Fibroblast of lung (primary cell): ENCODE measurements at regions not wholly inside any gene's neighbourhood (a gene's known extent, or its start where the extent isn't known, plus 50 kb on each side); places are given as distances from the start of the nearest gene placed in this dataset.

ENCODE experiments used
- DNase-seq, 2 donors: peaks; one replicate each; pipeline versions ENCODE4 v3.0.0 to v3.0.0-alpha.2; 2010; ENCODE audit warnings: low read depth in 2 of 2
- H2AFZ ChIP-seq: 2 replicates; pipeline ENCODE4 v1.5.1; 2012; ENCODE audit warnings: low read length, control low read depth, inconsistent platforms
- H3K27ac ChIP-seq: 2 replicates; pipeline ENCODE4 v1.5.1; 2011; ENCODE audit warnings: low read length, control low read depth; ENCODE audit not compliant: insufficient read depth
- H3K27me3 ChIP-seq: 2 replicates; pipeline ENCODE4 v1.5.1; 2011; ENCODE audit warnings: mild to moderate bottlenecking, low read length; ENCODE audit not compliant: control insufficient read depth, insufficient read depth
- H3K36me3 ChIP-seq: 2 replicates; pipeline ENCODE4 v1.5.1; 2011; ENCODE audit warnings: low read length; ENCODE audit not compliant: control insufficient read depth, insufficient read depth
- H3K4me1 ChIP-seq: 2 replicates; pipeline ENCODE4 v1.5.1; 2011; ENCODE audit warnings: low read length; ENCODE audit not compliant: control insufficient read depth, insufficient read depth; ENCODE audit errors: extremely low read depth
- H3K4me2 ChIP-seq: 2 replicates; pipeline ENCODE4 v1.5.1; 2011; ENCODE audit warnings: low read length, control low read depth; ENCODE audit not compliant: insufficient read depth; ENCODE audit errors: extremely low read depth
- H3K4me3 ChIP-seq, 4 experiments: fragments of 200-600 bp in 1 of 4; sonication (generic) in 1 of 4; replicated peaks in 1 of 4; 2 replicates each; pipeline ENCODE4 v1.5.1; 2011 to 2016; ENCODE audit warnings: low read length in 4 of 4, low read depth in 3 of 4, mild to moderate bottlenecking in 3 of 4, control low read depth in 2 of 4, inconsistent platforms in 1 of 4, mixed read lengths in 1 of 4; ENCODE audit not compliant: insufficient read depth in 1 of 4; ENCODE audit errors: control extremely low read depth in 1 of 4
- H3K79me2 ChIP-seq: 2 replicates; pipeline ENCODE4 v1.5.1; 2012; ENCODE audit warnings: mild to moderate bottlenecking, low read length, inconsistent platforms; ENCODE audit not compliant: control insufficient read depth, insufficient read depth
- H3K9ac ChIP-seq: 2 replicates; pipeline ENCODE4 v1.5.1; 2011; ENCODE audit warnings: mild to moderate bottlenecking, low read length, control low read depth; ENCODE audit not compliant: insufficient read depth
- H3K9me3 ChIP-seq: 2 replicates; pipeline ENCODE4 v1.5.1; 2012; ENCODE audit warnings: low read depth, low read length; ENCODE audit not compliant: control insufficient read depth, insufficient read depth
- H4K20me1 ChIP-seq: 2 replicates; pipeline ENCODE4 v1.5.1; 2011; ENCODE audit warnings: low read length; ENCODE audit not compliant: control insufficient read depth, insufficient read depth; ENCODE audit errors: extremely low read depth
- EZH2 ChIP-seq: IDR thresholded peaks from 2 replicates; pipeline ENCODE4 v1.5.1; 2012; ENCODE audit warnings: low read length, control low read depth, mild to moderate bottlenecking; ENCODE audit errors: missing control alignments
- TF ChIP-seq, protein P1 (sequence below), 2 donors: IDR thresholded peaks in 1 of 2; conservative IDR thresholded peaks in 1 of 2; 1 replicate in 1 of 2; 2 replicates in 1 of 2; pipeline ENCODE4 v1.5.1; 2011 to 2012; ENCODE audit warnings: low read length in 2 of 2, control low read depth in 1 of 2, inconsistent platforms in 1 of 2, low read depth in 1 of 2, mild to moderate bottlenecking in 1 of 2

DNA sequence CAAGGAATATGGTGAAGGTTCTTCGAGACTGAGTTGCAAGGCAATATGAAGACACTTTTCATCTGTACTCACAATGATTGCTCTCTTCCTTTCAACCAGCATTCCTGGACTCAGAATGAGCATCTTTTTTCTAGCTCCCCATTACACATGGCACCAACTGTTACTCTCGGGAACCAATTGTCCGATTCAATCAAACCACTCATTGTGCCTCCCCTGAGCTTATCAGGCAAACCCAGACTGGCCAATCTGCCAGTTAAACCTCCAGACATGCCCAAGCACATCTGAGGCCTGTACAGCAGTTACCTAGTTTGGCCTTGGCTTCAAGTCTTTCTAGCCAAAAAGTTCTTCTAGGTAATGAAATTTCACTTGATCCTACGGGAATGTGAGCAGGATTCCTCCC lies 164.1 kb downstream of the ID4 start:
- Histone ChIP-seq H3K4me3 (no peak overlapping the region), H3K4me2 (no peak overlapping the region), H4K20me1 (no peaks in the 10 kb centered on the region), H3K27ac (no peak overlapping the region), H3K27me3 (no peaks in the 10 kb centered on the region), H2AFZ (no peak overlapping the region), H3K79me2 (no peaks in the 10 kb centered on the region), H3K36me3 (no peaks in the 10 kb centered on the region), H3K4me1 (no peaks in the 10 kb centered on the region), H3K9me3 (no peaks in the 10 kb centered on the region), H3K9ac (no peak overlapping the region)
- TF ChIP-seq, protein P1, sequence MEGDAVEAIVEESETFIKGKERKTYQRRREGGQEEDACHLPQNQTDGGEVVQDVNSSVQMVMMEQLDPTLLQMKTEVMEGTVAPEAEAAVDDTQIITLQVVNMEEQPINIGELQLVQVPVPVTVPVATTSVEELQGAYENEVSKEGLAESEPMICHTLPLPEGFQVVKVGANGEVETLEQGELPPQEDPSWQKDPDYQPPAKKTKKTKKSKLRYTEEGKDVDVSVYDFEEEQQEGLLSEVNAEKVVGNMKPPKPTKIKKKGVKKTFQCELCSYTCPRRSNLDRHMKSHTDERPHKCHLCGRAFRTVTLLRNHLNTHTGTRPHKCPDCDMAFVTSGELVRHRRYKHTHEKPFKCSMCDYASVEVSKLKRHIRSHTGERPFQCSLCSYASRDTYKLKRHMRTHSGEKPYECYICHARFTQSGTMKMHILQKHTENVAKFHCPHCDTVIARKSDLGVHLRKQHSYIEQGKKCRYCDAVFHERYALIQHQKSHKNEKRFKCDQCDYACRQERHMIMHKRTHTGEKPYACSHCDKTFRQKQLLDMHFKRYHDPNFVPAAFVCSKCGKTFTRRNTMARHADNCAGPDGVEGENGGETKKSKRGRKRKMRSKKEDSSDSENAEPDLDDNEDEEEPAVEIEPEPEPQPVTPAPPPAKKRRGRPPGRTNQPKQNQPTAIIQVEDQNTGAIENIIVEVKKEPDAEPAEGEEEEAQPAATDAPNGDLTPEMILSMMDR (conservative IDR thresholded peaks at IDR 0.05 in 1 of 2, IDR thresholded peaks at IDR 0.05 in 1 of 2; ENCODE audit: low read depth in 1 of 2, low read length in 2 of 2) = no peak
- TF ChIP-seq EZH2 = no peak
- DNase-seq = no peak

DNA sequence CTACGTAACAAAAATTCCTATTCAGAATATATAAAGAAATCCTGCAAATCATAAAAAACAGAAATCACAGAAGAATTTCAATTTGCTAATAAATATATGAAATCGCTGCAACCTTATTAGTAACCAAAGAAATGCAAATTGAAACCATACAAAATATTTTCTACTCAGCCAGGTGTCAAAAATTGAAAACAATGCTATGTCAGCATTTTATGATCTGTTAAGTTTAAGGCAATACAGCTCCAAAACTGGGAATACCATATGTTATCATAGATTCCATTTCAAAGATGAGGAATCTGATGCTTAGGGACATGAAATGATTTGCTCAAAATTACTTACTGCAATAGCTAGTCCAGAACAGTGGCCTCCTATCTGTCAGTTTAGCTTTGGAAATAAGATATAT lies 168.9 kb downstream of the ID4 start:
- Histone ChIP-seq H3K36me3 (no peaks in the 10 kb centered on the region), H3K27ac (no peak overlapping the region), H3K79me2 (no peaks in the 10 kb centered on the region), H3K4me2 (no peak overlapping the region), H3K4me3 (no peak overlapping the region), H3K9me3 (no peaks in the 10 kb centered on the region), H3K27me3 (no peaks in the 10 kb centered on the region), H3K4me1 (no peaks in the 10 kb centered on the region), H3K9ac (no peak overlapping the region), H2AFZ (no peak overlapping the region), H4K20me1 (no peaks in the 10 kb centered on the region)
- DNase-seq = no peak
- TF ChIP-seq, protein P1 (conservative IDR thresholded peaks at IDR 0.05 in 1 of 2, IDR thresholded peaks at IDR 0.05 in 1 of 2; ENCODE audit: low read depth in 1 of 2, low read length in 2 of 2) = no peak
- no peak for TF ChIP-seq EZH2

DNA sequence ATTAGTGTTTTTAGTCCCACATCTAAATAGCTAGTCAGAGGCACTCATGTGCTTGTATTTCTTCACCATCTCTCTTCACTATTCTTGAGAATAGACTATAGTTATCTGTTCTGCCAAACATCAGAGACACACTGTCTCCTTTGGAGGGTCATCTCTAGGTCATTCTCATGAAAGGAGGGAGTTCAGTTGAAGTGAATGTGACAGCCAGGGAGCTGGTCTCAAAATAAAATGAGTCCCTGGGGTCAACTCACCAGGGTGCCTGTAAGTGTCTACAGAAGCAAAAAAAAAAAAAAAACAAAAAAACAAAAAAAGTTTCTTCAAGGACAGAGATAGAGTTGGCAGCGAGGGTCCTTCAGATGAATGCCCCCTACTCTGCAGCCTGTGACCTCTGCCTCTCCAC lies 171.0 kb downstream of the ID4 start:
- no peak for TF ChIP-seq EZH2
- TF ChIP-seq, protein P1 (conservative IDR thresholded peaks at IDR 0.05 in 1 of 2, IDR thresholded peaks at IDR 0.05 in 1 of 2; ENCODE audit: low read depth in 1 of 2, low read length in 2 of 2) = no peak
- DNase-seq = no peak
- no peaks in the 10 kb centered on the region for H3K9me3 ChIP-seq
- no peaks in the 10 kb centered on the region for H3K4me1 ChIP-seq
- H3K27ac ChIP-seq = no peak overlapping the region
- no peaks in the 10 kb centered on the region for H3K79me2 ChIP-seq
- no peaks in the 10 kb centered on the region for H3K27me3 ChIP-seq
- H3K9ac ChIP-seq = no peak overlapping the region
- no peak overlapping the region for H2AFZ ChIP-seq
- H3K36me3 ChIP-seq = no peaks in the 10 kb centered on the region
- H3K4me3 ChIP-seq = no peak overlapping the region
- no peaks in the 10 kb centered on the region for H4K20me1 ChIP-seq
- H3K4me2 ChIP-seq = no peak overlapping the region
